GM18505 (cell line): ENCODE measurements at regions not wholly inside any gene's neighbourhood (a gene's known extent, or its start where the extent isn't known, plus 50 kb on each side); places are given as distances from the start of the nearest gene placed in this dataset.
"Not testable (repeated sequence)": the region's sequence is repeated elsewhere in the genome, so short reads cannot be mapped to it uniquely, and the experiment has no call there.

Source experiments
- ATAC-seq: cut with Tn5 transposase; IDR thresholded peaks from one replicate; pipeline ENCODE4 v1.9.1; 2021; ENCODE audit not compliant: unreplicated experiment
- POLR2A ChIP-seq: IDR thresholded peaks from 4 replicates; pipeline ENCODE4 v1.6.1; 2011; ENCODE audit warnings: borderline replicate concordance; ENCODE audit not compliant: insufficient read depth, insufficient read length; ENCODE audit errors: extremely low read depth

DNA sequence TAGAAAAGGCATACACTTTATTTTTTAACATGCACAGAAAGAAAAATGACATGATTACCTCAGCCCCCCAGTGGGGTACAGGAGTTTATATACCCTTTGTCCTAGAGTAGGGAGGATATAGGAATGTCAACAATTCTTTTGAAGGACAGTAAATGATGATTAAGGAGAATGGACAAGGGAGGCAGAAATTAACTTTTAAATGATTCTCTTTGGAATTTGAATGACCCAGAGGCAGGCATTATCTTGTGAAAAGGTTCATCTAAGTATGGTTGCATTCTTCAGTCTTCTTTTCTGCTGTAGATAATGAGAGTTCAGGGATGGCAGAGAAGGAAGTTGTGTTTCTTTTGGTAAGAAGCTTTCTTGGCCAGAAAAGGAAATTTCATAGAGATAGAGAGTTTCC lies 971.3 kb downstream of the CNTNAP5 start:
- no peak for TF ChIP-seq POLR2A
- ATAC-seq = no peak

DNA sequence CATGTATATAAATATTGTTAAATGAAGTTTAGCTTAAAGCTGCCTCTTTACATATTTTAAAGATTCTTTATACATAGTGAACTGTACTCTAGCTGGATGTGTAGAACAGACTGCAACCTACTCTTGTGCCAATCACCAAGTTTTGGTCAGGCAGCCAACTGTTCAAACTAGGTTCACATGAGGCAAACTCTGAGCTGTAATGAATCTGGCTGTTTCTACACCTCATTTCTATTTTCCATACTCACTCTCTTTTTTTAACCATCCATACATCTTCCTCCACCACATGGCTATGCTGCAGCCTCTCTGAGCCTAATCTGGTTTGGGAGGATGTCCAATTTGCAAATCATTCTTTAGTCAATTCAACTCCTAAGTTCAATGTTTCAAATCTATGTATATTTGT lies 974.8 kb downstream of the CNTNAP5 start:
- no peak for ATAC-seq

DNA sequence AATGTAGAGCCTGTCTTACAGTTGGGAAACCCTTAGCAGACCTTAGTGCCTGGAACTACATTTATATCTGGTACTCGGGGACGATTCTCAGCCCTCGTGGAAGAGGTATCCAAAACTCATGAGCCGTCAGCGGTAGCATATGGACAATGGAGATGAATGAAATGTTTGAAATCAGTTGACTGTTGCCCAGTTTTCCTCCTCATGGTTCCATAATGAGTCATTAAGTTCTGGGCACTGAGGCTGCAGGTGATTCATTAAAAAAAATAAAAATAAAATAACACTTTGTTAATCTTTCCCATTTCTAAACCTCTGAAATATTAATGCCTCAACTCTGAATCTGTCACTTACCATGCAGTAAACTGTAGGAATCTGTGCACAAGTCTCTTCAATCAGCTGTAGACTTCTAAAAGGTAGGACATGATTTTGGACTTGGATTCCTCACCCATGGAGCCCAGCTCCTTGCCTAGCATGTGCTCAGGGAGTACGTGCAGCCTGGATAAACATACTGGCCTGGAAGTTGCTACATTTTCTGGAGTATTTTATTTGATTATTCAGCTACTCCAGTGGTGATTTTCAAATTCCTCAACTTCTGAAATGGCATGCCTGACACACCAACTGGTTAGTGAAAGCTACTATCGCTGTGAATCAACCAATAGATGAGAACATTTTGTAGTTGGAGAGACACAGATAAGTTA lies 979.2 kb downstream of the CNTNAP5 start:
- no peak for ATAC-seq
- no peak for TF ChIP-seq POLR2A

More for the DNA sequence above, 974.8 kb downstream of the CNTNAP5 start:
- no peak for TF ChIP-seq POLR2A

DNA sequence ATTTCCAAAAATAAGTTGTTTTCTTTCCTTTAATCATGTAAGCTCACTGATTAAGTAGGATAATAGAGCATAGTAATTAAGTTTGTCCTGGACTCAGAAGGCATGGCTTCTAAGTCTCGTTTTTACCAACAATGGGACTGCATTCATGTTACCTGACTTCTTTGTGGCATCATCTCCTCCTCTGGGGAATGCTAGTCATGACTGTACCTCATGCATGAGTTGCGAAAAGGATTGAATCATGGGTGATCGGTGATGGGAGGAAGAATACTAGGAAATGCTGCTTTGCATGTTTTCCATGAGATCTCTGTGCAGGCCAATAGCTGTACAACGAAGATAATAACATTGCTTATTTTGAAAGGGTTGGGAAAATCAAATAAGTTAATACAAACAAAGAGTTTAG lies 981.6 kb downstream of the CNTNAP5 start:
- no peak for TF ChIP-seq POLR2A
- no peak for ATAC-seq

DNA sequence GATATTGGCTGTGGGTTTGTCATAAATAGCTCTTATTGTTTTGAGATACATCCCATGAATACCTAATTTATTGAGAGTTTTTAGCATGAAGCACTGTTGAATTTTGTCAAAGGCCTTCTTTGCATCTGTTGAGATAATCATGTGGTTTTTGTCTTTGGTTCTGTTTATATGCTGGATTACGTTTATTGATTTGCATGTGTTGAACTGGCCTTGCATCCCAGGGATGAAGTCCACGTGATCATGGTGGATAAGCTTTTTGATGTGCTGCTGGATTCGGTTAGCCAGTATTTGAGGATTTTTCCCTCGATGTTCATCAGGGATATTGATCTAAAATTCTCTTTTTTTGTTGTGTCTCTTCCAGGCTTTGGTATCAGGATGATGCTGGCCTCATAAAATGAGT lies 1003.6 kb downstream of the CNTNAP5 start:
- not testable (repeated sequence) for ATAC-seq

DNA sequence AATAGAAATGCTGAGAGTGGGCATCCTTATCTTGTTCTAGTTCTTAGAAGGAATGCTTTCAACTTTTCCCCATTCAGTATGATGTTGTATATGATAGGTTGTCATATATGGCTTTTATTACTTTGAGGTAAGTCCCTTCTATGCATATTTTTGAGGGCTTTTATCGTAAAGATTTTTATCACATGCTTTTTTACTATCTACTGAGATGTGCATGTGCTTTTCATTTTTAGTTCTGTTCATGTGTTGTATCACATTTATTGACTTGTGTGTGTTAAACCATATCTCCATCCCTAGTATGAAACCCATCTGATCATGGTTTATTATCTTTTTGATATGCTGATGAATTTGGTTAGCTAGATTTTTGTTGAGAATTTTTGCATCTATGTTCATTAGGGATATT lies 1008.8 kb downstream of the CNTNAP5 start:
- no peak for TF ChIP-seq POLR2A
- ATAC-seq = no peak

DNA sequence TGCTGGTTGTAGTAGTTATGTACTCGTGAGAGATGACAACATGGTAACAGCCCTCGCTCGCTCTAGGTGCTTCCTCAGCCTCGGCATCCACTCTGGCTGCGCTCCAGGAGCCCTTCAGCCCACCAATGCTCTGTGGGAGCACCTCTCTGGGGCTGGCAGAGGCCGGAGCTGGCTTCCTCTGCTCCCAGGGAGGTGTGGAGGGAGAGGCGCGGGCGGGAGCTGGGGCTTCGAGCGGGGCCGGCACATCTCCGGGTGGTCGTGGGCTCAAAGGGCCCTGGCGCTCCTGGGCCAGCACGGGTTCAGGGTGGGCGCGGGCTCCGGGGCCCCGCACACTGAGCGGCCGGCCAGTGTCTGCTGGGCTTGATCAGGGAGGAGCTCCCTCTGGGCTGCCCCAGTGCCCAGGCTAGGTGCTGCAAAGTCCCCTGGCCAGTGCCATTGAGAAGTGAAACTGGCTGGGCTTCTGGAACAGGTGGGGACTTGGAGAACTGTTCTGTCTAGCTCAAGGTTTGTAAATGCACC lies 1012.1 kb downstream of the CNTNAP5 start:
- no peak for ATAC-seq
- no peak for TF ChIP-seq POLR2A

DNA sequence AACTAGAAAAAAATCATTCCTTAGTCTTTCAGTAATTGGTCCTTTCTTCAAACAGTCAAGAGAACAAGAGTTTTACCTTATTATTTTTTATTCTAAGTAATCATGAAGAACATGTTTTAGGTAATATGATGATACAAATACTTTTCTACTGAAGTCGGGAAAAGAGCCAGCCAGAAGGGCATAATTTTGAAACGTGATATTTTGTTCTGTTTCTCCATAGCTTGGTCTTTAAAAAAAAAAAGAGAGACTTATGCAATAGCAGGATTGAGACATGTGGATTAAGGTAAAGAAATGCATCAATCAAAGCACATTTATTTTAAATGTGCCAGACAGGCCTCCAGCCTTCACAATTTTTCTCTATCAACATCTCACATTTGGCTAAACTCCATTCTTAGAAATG lies 1016.8 kb downstream of the CNTNAP5 start:
- no peak for ATAC-seq
- TF ChIP-seq POLR2A = no peak

DNA sequence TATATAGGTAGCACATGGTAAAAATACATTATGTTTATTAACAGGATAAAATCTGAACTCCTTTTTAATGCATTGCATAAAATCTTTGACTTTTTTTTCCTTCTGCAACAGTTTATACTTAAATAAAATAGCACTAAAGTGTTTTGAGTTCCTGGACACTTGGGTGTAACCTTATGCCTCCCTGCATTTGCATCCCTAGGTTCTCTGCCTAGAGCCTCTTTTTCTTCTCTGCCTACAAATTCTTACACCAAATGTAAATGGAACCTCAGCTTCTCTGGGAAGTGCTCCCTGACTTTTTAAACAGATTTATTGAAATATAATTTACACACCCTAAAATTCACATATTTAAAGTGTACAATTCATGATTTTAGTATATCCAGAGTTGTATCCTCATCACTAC lies 1017.6 kb downstream of the CNTNAP5 start:
- TF ChIP-seq POLR2A = no peak
- ATAC-seq = no peak

DNA sequence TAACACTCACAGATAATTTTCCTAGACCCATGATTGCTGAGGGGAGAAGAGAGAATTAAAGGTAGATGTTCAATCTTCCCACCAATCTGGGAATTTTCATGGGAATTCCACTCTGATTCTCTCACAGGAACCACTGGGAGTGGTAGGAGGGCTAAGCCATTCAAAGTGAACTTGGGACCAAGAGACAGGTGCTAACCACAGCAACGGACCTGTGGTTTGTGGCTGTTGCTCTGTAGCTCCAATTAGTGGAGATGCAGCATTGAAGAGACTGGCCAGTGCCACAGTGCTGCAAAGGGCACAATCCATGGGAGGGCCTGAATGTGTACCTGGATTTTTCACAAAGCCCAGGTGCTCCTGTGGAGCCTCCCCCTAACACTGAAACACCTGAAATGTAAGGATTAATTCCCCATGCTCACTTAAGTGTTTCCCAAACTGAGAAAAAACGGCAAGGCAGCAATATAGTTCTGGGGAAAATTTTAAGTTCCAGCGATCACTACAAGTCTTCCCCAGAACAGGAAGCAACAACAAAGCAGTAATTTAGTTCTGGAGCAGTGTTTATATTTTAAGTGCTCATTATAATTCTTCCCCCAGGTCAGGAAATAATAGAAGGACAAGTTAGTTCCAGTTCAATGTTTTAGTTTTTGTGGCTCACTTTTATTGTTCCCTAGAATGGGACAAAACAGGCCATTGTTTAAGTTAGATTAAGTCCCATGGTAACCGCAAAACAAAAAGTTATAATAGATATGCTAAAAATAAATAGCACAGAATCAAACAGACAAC lies 1045.8 kb downstream of the CNTNAP5 start:
- no peak for TF ChIP-seq POLR2A
- ATAC-seq = no peak

DNA sequence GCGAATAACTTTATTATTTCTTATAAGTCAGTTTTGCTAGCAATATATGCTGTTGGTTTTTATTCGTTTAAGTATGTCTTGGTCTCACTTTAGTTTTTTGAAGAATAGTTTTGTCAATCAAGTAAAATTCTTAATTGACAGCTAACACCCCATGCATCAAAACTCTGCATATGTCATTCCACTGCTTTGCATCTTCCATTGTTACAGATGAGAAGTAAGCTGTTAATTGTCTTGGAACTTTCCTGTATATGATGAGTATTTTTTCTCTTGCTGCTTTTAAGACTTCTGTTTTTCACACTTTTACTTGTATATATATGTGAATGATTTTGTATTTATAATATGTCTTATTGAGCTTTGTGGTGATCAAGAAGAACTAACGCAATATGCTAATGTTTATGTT lies 1048.4 kb downstream of the CNTNAP5 start:
- no peak for TF ChIP-seq POLR2A
- no peak for ATAC-seq

DNA sequence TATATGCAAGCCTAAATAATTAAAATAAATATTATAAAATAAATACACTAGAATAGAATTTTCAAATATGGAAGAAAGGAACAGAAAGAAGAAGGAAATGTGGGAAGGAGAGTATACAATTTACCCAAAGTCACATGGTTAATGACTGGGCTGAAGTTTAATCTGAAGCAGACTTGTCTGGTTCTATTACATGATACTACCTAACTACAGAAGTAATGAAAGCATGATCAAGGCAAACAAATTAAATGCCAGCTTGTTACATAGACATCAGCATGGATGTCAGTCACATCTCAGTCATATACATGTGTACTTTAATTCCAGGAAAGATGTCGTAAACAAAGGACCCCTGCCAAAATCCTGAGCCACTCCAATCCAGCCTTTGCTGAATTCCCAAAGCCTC lies 1060.8 kb downstream of the CNTNAP5 start:
- no peak for ATAC-seq

DNA sequence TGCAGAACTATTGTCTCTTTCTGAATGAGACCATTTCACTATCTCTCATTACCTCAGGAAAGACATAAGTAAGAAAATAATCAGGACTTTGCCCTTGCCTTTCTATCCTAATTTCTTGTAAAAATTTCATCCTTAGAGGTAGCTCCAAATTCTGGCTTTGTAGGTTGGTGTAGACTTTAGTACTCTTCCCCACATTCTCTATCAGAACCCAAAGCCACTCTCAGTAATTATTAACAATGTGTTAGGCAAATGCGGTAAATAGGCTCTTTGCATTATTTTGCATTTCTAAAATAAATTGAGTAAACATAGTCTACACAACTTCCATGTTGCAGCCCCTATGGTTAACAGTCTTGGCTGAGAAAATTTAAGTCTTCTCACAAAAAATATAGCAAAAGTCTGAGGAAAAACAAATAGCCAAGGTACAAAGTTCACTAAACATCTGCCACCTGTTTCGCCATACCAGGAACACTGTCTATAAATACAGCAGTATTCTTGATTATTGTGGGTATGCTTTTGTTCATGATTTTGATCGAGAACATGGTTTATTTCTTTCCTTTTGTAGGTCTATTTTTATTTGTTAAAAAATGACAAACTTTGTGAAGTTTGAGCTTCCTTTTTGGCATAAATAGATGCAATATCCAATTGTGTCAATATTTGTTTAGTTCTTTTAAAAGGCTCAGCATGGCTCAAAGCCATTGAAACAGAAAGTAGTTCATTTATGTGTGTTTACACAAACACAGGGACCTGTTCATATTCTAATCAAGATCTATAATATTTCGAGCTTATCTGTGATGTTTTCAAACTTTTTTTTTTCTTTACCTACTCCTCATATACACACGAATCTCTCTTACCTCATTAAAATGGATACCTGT lies 1061.5 kb downstream of the CNTNAP5 start:
- no peak for TF ChIP-seq POLR2A
- no peak for ATAC-seq

More for the DNA sequence above, 1060.8 kb downstream of the CNTNAP5 start:
- TF ChIP-seq POLR2A = no peak
